HG02678 (cell line): ENCODE measurements at regions not wholly inside any gene's neighbourhood (a gene's known extent, or its start where the extent isn't known, plus 50 kb on each side); places are given as distances from the start of the nearest gene placed in this dataset.
"Not testable (repeated sequence)": the region's sequence is repeated elsewhere in the genome, so short reads cannot be mapped to it uniquely, and the experiment has no call there.

Source experiments
- ATAC-seq: cut with Tn5 transposase; IDR thresholded peaks from one replicate; pipeline ENCODE4 v1.9.1; 2021; ENCODE audit warnings: mild to moderate bottlenecking, moderate library complexity; ENCODE audit not compliant: unreplicated experiment

DNA sequence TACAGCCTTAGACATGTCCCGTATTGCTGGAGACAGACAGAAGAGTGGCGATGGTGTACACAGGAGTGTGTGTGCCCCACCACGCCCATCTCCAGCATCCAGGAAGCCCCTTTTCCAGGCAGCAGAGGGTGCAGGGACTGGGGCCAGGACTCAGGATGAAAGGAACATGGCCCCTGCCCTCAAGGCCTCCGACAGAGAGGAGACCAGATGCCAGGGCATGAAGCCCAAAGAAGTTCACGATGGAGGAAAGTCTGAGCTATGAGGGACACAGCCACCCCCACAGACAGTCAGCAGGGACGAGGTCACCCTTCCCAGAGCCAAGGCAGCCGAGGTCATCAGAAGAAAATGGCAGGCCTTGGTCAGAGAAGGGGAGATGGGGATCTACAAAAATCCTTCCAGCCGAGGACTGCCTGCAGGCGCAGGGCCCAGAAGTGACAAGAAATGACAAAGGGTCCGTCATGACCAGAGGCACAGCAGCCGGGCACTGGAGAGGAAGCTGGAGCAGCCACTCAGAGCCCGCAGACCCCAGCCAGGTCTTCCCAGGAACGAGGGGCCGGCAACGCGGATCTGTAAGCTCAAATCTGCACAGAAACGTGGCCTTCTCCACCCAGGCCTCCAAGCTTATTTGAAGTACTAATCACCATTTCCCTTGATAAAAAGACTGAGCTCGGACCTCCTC, 78.7 kb upstream of the PPP2R2D start:
- ATAC-seq, result no peak

DNA sequence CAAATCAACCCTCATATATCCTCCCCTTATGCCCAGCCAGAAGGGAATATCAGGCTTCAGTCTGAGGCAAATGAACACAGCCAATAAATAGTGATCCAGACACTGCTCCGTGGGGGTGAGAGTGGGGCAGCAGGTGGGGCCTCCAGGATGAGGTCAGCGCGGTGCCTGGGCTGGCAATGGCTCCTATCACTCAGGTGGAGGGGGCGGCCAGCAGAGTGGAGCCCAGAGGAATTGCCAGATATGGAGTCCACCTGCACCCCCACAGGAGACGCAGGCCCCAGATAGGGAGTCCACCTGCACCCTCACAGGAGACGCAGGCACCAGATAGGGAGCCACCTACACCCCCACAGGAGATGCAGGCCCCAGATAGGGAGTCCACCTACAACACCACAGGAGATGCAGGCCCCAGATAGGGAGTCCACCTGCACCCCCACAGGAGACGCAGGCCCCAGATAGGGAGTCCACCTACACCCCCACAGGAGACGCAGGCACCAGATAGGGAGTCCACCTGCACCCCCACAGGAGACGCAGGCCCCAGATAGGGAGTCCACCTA, 78.0 kb upstream of the PPP2R2D start:
- ATAC-seq, result no peak

DNA sequence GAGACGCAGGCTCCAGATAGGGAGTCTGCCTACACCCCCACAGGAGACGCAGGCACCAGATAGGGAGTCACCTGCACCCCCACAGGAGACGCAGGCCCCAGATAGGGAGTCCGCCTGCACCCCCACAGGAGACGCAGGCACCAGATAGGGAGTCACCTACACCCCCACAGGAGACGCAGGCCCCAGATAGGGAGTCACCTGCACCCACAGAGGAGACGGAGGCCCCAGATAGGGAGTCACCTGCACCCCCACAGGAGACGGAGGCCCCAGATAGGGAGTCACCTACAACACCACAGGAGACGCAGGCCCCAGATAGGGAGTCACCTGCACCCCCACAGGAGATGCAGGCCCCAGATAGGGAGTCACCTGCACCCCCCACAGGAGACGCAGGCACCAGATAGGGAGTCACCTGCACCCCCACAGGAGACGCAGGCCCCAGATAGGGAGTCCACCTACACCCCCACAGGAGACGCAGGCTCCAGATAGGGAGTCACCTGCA, 77.2 kb upstream of the PPP2R2D start:
- not testable (repeated sequence) for ATAC-seq

DNA sequence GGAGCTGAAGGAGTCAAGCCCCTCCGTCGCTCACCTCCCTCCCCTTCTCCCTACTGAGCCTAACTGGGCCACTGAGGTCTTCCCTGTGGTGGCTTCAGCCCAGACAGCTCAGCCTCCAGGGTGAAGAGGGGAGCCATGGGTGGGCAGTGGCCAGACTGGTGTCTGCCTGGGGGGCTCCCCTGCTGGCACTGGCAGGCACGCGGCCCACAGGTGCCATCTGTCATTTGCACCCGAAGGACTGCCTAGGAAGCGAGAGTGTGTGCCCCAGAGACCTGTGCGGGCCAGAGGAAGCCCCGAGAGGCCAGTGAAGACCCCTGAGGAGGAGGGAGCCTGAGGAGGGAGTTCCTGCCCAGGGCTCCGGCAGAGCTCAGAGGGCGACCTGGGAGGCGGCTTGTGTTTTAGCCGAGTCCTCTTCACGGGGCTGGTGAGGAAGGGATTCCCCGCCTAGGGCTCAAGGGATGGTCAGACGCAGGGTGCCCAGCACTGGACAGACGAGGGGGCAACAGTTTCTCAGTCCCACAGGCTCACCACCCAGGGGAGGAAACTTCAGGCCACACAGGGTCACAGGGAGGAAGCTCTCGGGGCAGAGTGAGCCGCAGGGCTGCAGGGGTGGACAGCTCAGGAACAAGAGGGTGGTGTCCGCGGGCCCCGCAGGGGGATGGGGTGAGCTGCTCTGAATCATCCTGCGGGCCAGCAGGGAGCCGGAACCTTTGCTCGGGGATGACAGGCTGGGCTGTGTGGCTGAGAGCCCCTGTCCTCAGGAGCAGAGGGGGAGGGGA, 76.2 kb upstream of the PPP2R2D start:
- ATAC-seq, result no peak

DNA sequence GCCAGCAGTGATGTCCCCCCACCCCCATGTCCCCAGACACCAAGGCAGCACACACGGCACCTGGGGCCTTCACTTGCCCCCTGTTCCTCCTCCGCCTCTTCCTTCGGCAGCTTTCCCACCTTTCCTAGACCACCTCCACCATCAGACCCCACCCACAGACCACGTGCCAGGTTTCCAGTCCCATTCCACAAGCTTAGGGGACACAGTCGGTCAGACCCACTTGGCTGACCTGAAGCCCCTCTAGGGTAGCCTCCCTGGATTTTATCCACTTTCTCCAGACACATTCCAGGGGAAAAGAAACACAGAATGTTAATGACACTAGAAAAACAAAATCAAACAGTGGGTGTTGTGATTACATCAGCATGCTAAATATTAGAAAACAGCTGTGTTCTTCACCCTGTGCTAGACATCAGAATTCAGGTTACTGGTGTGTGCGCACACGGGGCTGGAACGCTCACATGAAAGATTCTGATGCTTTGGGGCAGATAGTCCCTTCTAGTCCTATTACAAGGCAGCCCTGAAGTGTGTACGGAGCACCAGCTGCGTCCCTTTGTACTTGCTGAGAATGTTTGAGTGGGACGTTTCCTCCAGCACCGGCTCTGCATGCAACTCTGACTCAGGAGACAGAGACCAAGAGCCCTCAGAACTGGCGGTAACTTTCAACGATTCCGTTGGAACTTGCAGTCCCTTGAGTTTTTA, 75.5 kb upstream of the PPP2R2D start:
- no peak for ATAC-seq

DNA sequence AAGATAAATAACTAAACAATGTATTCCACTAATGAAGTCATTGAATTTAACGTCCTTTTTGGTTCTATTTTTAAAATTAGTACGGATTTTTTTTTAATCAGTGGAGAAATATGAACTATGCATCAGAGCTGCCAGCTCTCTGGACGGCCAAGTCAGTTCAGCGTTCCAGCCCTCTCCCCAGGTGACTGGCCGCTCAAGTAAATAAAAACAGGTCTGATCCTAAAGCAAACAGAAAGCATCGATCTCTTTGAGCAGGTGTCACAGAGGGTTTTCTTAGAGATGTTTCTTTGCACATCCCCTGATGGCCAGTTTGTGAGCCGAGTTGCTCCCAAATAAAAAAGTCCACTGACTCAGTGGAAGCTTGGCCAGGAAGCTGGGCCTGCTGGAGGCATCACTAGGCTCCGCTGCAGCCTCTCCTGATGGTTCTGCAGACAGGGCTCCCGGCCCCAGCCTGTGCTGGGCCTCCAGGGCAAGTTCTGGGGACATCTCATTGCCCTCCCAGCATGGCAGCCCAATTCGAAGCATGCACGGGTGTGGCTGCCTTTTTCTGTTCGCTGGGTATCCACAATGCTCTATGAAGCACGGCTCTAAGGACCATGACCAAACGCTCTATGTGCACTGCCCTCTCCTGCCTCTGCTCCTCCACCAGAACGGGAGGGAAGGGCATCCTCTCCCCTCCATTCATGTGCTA, 74.7 kb upstream of the PPP2R2D start:
- ATAC-seq, result no peak

DNA sequence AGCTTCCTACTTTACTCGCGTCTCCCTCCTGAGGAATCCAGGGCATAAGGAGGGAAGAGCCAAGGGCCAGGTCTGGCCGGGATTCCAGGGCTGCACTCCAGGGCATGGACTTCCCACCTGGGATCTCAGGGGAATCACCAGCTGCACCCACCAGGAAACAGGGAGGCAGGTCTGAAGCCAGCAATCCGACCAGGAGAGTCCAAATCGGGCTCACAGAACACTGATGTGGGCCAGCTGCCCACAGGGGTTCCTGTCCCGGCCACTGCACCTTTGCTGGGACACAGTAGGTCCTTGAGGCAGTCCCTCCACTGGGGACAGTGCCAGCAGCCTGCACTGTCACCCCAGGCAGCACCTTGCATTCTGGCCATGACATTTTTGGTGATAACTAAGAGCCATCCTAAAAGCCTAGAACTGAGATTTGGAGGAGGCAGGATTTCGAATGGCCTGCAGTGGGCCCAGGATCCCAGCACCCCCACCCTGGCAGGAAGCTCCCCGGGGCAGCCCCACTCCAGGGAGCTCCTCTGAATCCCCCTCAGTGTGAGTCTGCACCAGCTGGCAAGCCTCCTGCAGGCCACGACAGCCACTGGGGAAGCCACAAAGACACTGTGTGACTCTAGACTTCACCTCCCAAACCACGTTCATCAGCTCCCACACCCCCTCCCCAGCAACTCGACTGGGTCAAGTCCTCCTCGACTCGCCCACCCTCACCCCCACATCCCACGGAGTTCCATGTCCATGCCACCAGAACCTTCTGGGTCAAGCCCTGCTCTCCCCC, 71.5 kb upstream of the PPP2R2D start:
- no peak for ATAC-seq

DNA sequence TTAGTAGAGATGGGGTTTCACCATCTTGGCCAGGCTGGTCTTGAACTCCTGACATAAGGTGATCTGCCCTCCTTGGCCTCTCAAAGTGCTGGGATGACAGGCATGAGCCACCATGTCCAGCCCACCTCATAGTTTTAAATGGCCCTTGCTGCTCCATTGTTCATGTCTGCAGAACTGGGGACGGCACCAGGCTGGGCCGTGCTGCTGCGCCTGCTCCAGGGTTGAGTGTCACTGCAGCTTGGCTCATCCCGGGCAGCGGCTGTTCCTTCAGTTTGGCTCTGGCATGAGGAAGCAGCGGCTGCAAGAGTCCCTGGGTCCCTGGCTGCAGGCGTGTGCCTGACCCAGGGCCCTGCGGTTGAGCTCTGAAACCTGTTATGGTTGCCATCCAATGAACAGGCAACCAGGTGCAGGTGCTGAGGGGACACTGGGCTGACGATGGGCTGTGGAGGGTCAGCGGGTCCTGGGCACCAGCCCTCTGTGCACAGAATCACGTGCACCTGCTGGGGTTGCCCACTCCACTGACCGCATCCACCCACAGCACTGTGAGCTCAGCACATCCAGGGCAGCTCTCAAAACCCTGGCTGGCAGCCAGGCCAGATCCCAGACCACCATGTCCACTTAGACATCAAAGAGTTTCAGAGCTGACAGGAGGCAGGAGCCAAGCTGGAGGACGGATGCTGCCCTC, 70.2 kb upstream of the PPP2R2D start:
- no peak for ATAC-seq

DNA sequence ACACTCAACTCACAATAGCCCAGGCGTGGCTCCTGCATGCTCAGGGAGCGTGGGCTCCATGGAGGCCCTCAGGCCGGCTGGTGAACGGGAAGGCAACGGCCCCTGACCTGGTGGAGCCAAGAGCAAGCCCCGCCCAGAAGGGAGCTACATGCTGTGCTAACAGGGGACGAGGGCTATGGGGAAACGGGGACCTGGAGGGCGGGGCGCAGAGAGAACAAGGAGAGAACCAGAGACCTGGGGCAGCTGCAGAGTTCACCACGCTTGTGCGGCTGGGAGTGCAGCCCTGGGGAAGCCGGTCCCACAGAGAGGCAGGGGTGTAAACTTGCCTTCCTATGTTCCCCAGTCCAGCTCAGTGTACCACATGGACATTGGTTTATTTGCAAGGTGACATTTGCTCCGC, 69.2 kb upstream of the PPP2R2D start:
- ATAC-seq, result no peak

DNA sequence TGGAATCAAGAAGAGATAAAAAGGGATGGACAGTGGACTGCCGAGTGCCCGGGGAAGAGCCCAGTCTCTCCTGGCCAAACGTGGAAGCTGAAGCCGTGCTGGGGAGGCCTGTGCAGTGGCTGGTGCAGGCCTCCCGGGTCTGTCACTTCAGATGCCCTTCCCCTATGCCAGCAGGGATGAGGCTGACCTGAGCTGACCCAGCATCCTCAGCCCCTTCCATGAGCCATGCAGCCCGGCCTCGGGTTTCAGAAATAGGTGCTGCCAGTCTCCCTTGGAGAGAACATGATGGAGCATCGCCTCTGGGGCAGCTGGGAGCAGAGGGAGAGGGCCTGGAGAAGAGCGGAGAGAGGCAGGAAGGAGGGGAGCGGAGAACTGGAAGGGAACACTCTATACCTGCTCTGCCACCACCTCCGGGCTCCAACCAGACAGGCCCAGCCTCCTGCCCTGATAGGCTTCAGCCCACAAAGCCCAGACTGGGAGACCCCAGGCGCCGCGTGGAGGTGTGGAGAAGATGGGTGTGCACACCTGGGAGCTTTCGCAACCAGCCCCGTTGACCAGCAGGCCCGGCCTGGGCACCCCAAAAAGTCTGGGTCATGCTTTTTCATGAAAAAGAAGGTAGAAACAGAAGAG, 68.6 kb upstream of the PPP2R2D start:
- no peak for ATAC-seq

DNA sequence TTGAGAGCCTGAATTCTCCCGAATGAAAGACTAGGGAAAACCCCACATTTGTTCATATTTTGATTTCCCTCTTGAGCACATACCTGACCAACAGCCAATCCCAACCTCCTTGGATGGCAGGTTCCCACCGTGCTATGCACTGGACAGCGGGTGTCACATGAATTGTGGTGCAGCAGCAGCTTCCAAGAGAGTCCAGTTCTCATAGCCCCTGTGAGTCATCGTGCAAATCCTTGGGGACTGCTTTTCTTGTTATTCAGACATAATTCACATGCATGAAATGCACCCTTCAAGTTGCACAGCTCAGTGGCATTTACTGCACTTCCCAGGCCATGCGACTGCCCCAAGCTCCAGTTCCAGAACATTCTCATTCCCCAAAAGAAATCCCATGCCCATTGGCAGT, 67.8 kb upstream of the PPP2R2D start:
- ATAC-seq, result no peak

DNA sequence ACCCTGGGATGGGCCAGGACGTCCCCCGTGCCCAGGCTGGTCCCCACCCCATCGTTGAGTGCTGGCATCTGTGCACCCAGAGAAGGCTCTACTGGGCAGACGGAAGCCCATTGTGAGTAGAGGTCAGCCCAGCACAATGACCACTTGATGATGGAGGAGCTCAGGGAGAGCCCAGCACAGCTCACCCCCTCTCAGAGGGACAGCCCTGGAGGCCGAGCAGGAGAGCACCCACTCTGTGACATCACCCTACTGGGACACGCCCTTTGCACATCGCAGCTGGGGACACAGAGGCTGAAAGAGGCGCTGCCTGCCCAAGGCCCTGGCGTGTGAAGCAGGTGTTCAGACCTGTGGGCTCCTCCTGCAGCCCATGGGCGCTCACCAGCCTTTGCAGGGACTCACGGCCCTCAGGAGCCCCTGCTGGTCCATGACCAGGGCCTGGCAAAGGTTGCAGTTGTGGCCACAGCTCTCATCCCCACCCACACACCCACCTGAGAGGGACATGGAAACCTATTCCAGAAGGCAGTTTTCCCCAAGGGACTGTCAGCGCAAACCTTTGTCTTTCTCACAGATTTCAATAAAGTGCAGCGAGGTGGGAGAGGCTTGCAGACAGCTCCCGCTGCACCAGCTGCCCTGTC, 67.2 kb upstream of the PPP2R2D start:
- ATAC-seq, result no peak

DNA sequence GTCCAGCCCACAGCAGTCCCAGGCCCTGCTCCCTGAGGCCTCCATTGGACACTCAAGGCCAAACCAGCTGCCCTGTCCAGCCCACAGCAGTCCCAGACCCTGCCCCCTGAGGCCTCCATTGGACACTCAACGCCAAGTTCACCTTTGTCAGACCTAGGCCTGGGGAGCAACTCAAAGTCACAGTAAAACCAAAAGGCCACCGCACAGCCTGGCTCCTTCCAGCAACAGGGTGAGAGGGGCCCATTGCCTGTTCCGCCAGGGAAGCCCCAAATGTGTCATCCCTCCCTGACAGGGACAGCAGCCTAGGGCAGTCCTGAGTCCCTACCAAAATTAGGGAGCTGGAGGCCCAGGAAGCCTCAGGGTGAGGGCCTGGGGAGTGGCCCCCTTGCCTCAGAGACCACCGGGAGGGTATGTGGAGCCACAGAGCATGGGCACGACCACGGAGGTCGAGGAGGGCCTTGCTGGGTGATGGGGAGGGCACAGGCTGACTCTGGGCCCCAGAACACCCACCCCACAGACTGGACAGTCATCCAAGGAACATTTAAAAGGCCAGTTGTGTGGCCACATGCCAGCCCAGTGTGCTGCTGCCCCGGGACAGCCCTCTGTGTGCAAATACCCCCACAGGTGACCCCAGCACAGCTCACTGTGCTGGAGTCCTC, 66.5 kb upstream of the PPP2R2D start:
- no peak for ATAC-seq

DNA sequence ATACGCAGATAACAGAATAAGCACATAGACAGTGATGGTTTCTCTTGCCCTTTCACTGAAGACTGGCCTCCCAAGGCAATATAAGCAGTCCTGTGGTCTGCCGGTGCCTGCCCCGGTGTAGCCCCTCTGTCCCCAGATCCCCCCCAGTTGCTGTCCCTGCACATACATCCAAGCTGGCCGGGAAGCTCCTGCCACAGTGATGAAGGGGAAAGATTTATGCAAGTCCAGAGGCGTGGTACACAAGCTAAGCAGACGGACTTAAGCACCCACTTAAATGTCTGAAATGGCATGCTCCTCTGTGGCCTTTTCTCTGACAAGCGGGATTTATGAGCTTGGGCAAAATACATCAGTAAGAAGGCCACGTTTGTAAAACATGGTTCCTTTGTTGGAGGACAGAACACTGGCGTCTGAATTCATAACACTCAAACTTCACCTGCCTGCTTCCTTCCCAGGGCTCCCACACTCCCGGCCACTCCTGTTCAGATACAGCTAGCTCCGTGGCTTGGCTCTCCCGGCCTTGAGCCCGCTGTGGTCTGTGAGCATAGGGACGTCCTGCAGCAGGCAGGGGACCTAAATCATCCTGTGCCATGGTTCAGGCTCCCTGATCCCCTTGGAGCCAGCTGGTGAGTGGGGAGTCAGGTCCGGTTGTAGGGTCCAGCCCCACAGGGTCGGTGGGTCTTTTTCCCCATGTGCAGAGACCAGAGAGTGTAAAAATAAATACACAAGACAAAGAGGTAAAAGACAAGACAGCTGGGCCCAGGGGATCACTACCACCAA, 61.7 kb upstream of the PPP2R2D start:
- no peak for ATAC-seq

DNA sequence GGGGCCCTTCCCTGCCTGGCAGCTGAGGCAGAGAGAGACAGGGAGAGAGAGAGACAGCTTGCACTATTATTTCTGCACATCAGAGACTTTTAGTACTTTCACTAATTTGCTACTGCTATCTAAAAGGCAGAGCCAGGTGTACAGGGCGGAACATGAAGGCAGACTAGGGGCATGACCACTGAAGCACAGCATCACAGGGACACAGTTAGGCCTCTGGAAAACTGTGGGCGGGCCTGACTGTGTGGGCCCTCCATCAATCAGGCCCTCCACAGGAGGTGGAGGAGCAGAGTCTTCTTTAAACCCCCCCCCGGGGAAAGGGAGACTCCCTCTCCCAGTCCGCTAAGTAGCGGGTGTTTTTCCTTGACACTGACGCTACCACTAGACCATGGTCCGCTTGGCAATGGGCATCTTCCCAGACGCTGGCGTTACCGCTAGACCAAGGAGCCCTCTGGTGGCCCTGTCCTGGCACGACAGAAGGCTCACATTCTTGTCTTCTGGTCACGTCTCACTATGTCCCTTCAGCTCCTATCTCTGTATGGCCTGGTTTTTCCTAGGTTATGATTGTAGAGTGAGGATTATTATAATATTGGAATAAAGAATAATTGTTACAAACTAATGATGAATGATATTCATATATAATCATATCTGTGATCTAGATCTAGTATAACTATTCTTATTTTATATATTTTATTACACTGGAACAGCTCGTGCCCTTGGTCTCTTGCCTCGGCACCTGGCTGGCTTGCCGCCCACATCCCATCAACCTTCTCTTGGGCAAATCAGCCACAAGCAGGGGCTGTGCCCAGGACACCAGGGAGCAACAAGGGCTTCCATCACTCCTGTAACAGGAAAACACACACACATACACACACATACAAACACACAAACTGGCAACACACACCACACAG, 60.7 kb upstream of the PPP2R2D start:
- ATAC-seq, result not testable (repeated sequence)

DNA sequence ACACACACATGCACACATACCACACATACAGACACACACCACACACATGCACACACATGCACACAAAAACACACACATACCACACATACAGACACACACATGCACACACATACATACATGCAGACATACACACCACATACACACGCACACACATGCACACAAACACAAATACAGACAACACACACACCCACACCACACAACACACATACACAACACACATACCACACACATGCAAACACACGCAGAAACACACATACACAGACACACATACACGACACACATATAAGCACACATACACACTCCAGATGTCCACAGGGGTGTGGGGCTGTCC, 60.1 kb upstream of the PPP2R2D start:
- ATAC-seq, result no peak
